ENCODE measurements at regions not wholly inside any gene's neighbourhood (a gene's known extent, or its start where the extent isn't known, plus 50 kb on each side); places are given as distances from the start of the nearest gene placed in this dataset.

GRCh38 chr16:6110346-6110745, 1012.8 kb upstream of the EEF2KMT start:
- DNase-seq (ENCODE audit: low read depth) = no peak
- no peak for TF ChIP-seq MAX (IDR thresholded peaks at IDR 0.05; ENCODE audit: low read depth, low read length)
- no peak for TF ChIP-seq POLR2A (IDR thresholded peaks at IDR 0.05; ENCODE audit: extremely low read depth, insufficient read length)
- TF ChIP-seq MYC (IDR thresholded peaks at IDR 0.05; ENCODE audit: low read depth, low read length) = no peak
- TF ChIP-seq CTCF (IDR thresholded peaks at IDR 0.05; ENCODE audit: low read depth, low read length) = no peak
- H3K4me3 ChIP-seq (ENCODE audit: low read depth, low read length) = no peak overlapping the region

GRCh38 chr16:6106061-6106460, 1008.5 kb upstream of the EEF2KMT start:
- H3K4me3 ChIP-seq (ENCODE audit: low read depth, low read length) = no peak overlapping the region
- no peak for TF ChIP-seq MAX (IDR thresholded peaks at IDR 0.05; ENCODE audit: low read depth, low read length)
- TF ChIP-seq POLR2A (IDR thresholded peaks at IDR 0.05; ENCODE audit: extremely low read depth, insufficient read length) = no peak
- no peak for TF ChIP-seq CTCF (IDR thresholded peaks at IDR 0.05; ENCODE audit: low read depth, low read length)
- TF ChIP-seq MYC (IDR thresholded peaks at IDR 0.05; ENCODE audit: low read depth, low read length) = no peak
- DNase-seq (ENCODE audit: low read depth) = no peak

- no peak for TF ChIP-seq MYC (IDR thresholded peaks at IDR 0.05; ENCODE audit: low read depth, low read length)
- TF ChIP-seq CTCF (IDR thresholded peaks at IDR 0.05; ENCODE audit: low read depth, low read length) = no peak
- TF ChIP-seq MAX (IDR thresholded peaks at IDR 0.05; ENCODE audit: low read depth, low read length) = no peak
- TF ChIP-seq POLR2A (IDR thresholded peaks at IDR 0.05; ENCODE audit: extremely low read depth, insufficient read length) = no peak
These were observed 1007.5 kb upstream of the EEF2KMT start for GRCh38 chr16:6105115-6105514.

GRCh38 chr16:6104428-6104827, 1006.8 kb upstream of the EEF2KMT start:
- H3K4me3 ChIP-seq (ENCODE audit: low read depth, low read length) = no peak overlapping the region
- DNase-seq (ENCODE audit: low read depth) = no peak
- no peak for TF ChIP-seq CTCF (IDR thresholded peaks at IDR 0.05; ENCODE audit: low read depth, low read length)
- TF ChIP-seq MAX (IDR thresholded peaks at IDR 0.05; ENCODE audit: low read depth, low read length) = no peak
- no peak for TF ChIP-seq POLR2A (IDR thresholded peaks at IDR 0.05; ENCODE audit: extremely low read depth, insufficient read length)
- TF ChIP-seq MYC (IDR thresholded peaks at IDR 0.05; ENCODE audit: low read depth, low read length) = no peak

More at GRCh38 chr16:6105115-6105514, 1007.5 kb upstream of the EEF2KMT start:
- no peak for DNase-seq (ENCODE audit: low read depth)
- no peak overlapping the region for H3K4me3 ChIP-seq (ENCODE audit: low read depth, low read length)

- no peak overlapping the region for H3K4me3 ChIP-seq (ENCODE audit: low read depth, low read length)
- TF ChIP-seq CTCF (IDR thresholded peaks at IDR 0.05; ENCODE audit: low read depth, low read length) (no peak), MAX (IDR thresholded peaks at IDR 0.05; ENCODE audit: low read depth, low read length) (no peak), POLR2A (IDR thresholded peaks at IDR 0.05; ENCODE audit: extremely low read depth, insufficient read length) (no peak), MYC (IDR thresholded peaks at IDR 0.05; ENCODE audit: low read depth, low read length) (no peak)
- DNase-seq (ENCODE audit: low read depth) = no peak
These were observed 1006.0 kb upstream of the EEF2KMT start for GRCh38 chr16:6103561-6103960.

- DNase-seq (ENCODE audit: low read depth) = no peak
- H3K4me3 ChIP-seq (ENCODE audit: low read depth, low read length) = no peak overlapping the region
- no peak for TF ChIP-seq MAX (IDR thresholded peaks at IDR 0.05; ENCODE audit: low read depth, low read length)
- TF ChIP-seq POLR2A (IDR thresholded peaks at IDR 0.05; ENCODE audit: extremely low read depth, insufficient read length) = no peak
- TF ChIP-seq CTCF (IDR thresholded peaks at IDR 0.05; ENCODE audit: low read depth, low read length) = no peak
- TF ChIP-seq MYC (IDR thresholded peaks at IDR 0.05; ENCODE audit: low read depth, low read length) = no peak
These were observed 1001.5 kb upstream of the EEF2KMT start for GRCh38 chr16:6099102-6099501.
